ENCODE measurements at regions not wholly inside any gene's neighbourhood (a gene's known extent, or its start where the extent isn't known, plus 50 kb on each side); places are given as distances from the start of the nearest gene placed in this dataset.

DNA sequence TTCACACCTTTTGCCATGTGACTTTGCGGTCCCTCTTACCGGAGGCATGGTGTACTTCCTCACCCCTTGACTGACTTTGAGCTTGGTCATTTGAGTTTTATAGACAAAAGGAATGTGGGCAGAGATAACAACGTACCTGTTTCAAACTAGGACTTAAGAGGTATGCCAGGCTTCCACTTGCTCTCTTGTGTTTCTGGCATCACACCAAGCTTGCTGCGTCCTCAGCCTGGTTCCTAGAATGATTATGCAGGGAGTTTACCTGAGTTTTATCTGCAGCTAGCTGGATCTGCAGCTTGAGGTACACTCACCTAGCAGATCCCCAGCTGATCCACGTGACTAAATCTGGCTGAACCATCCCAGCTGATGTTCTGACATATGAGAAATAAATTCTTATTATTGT is 66.2 kb downstream of the PLK2 start:
- ATAC-seq = no peak
- no peak overlapping the region for H3K27ac ChIP-seq
- H3K4me1 ChIP-seq = no peaks in the 10 kb centered on the region
- no peaks in the 10 kb centered on the region for H3K9me3 ChIP-seq
- no peak for DNase-seq
- no peaks in the 10 kb centered on the region for H3K36me3 ChIP-seq
- 32 to 72% (median 59%) methylated on average over 5 of the region's 5 CpGs for WGBS, 4 donors
- TF ChIP-seq, protein P1, sequence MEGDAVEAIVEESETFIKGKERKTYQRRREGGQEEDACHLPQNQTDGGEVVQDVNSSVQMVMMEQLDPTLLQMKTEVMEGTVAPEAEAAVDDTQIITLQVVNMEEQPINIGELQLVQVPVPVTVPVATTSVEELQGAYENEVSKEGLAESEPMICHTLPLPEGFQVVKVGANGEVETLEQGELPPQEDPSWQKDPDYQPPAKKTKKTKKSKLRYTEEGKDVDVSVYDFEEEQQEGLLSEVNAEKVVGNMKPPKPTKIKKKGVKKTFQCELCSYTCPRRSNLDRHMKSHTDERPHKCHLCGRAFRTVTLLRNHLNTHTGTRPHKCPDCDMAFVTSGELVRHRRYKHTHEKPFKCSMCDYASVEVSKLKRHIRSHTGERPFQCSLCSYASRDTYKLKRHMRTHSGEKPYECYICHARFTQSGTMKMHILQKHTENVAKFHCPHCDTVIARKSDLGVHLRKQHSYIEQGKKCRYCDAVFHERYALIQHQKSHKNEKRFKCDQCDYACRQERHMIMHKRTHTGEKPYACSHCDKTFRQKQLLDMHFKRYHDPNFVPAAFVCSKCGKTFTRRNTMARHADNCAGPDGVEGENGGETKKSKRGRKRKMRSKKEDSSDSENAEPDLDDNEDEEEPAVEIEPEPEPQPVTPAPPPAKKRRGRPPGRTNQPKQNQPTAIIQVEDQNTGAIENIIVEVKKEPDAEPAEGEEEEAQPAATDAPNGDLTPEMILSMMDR (IDR thresholded peaks at IDR 0.05) = no peak
- no peak for TF ChIP-seq POLR2A (IDR thresholded peaks at IDR 0.05)
- H3K27me3 ChIP-seq = no peaks in the 10 kb centered on the region
- H3K4me3 ChIP-seq = no peak overlapping the region
- intact Hi-C loops (cut with DNase I) = no loop called here

DNA sequence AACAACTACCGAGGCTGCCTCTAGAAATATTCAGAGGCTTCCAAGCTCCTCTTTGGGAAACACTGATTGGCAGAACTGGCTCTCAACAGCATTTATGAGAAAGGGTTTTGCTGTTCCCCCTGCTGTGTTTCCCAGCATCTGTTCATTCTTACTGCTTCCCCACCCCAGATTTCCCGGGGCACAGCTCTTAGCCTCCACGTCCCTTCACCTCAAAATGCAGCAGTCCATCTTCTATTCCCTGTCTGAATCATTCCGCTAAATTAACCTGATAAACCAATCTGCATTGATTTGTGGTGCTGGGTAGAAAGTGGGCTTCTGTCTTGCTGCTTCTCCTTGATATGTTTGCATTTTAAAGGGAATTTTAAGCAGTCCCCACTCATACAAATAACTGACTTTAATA is 67.4 kb downstream of the PLK2 start:
- H3K36me3 ChIP-seq = no peaks in the 10 kb centered on the region
- TF ChIP-seq, protein P1 (IDR thresholded peaks at IDR 0.05) = no peak
- TF ChIP-seq POLR2A (IDR thresholded peaks at IDR 0.05) = no peak
- intact Hi-C loops (cut with DNase I) = no loop called here
- ATAC-seq (no peak), DNase-seq (no peak)
- H3K4me3 ChIP-seq = no peak overlapping the region
- no peaks in the 10 kb centered on the region for H3K27me3 ChIP-seq
- no peaks in the 10 kb centered on the region for H3K4me1 ChIP-seq
- no peak overlapping the region for H3K27ac ChIP-seq
- H3K9me3 ChIP-seq = no peaks in the 10 kb centered on the region
- WGBS, 4 donors = 87 to 94% (median 89%) methylated on average over 4 of the region's 4 CpGs

DNA sequence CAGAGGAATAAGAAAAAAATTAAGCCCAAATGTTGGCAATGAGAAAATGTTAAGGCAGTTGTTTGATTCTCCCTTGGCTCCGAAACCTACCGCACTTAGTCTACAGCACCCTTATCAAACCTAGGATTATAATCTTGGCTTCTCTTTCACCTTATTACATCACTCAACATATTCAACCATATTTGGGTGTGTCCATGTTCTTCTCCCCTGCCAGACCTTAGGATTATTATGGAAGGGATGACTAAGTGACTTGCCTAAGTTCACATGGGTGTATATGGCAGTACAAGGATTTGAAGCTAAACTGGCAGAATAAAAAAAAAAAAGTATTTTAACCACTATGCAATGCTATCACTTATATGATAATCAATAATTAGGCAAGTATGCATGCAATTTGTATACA is 76.4 kb downstream of the PLK2 start:
- intact Hi-C loops (cut with DNase I) = no loop called here
- DNase-seq = no peak
- H3K27me3 ChIP-seq = no peaks in the 10 kb centered on the region
- no peak for ATAC-seq
- WGBS, 4 donors = 98 to 99% (median 98%) methylated on average over 2 of the region's 2 CpGs
- peaks cover 0 to 3% (median 0%) of the 10 kb centered on the region in 12 donors for H3K4me1 ChIP-seq
- H3K27ac ChIP-seq = no peak overlapping the region
- H3K9me3 ChIP-seq = peaks cover 0 to 34% (median 13%) of the 10 kb centered on the region in 12 donors
- H3K4me3 ChIP-seq = no peak overlapping the region
- H3K36me3 ChIP-seq = no peaks in the 10 kb centered on the region
- no peak for TF ChIP-seq POLR2A (IDR thresholded peaks at IDR 0.05)
- TF ChIP-seq, protein P1 (IDR thresholded peaks at IDR 0.05) = no peak

- no peak for TF ChIP-seq POLR2A (IDR thresholded peaks at IDR 0.05)
- TF ChIP-seq, protein P1 (IDR thresholded peaks at IDR 0.05) = no peak
- ATAC-seq = peak in 3 of 4 donors; percentile 34 to 75 (median 73)
These were observed 77.8 kb downstream of the PLK2 start for GRCh38 chr5:58382131-58382534.

More at GRCh38 chr5:58382131-58382534, 77.8 kb downstream of the PLK2 start:
- H3K4me1 ChIP-seq = peaks cover 0 to 3% (median 0%) of the 10 kb centered on the region in 12 donors
- no peak overlapping the region for H3K4me3 ChIP-seq
- intact Hi-C loops (cut with DNase I) = no loop called here
- H3K27me3 ChIP-seq = no peaks in the 10 kb centered on the region
- WGBS, 4 donors = 56 to 72% (median 65%) methylated on average over 4 of the region's 4 CpGs
- peaks cover 0 to 36% (median 14%) of the 10 kb centered on the region in 12 donors for H3K9me3 ChIP-seq
- no peaks in the 10 kb centered on the region for H3K36me3 ChIP-seq
- peak in 3 of 5 donors; percentile 25 to 63 (median 25) for DNase-seq
- peak overlapping the region in 2 of 12 donors; percentile 5 to 50 for H3K27ac ChIP-seq
